ENCODE measurements at regions not wholly inside any gene's neighbourhood (a gene's known extent, or its start where the extent isn't known, plus 50 kb on each side); places are given as distances from the start of the nearest gene placed in this dataset.

- no peaks in the 10 kb centered on the region for H3K27me3 ChIP-seq (replicated peaks in 1 of 4; ENCODE audit: control insufficient read depth in 3 of 4, extremely low read depth in 1 of 4, insufficient read depth in 3 of 4, low read length in 3 of 4)
- H2AFZ ChIP-seq (ENCODE audit: low read length) = no peak overlapping the region
- no peak overlapping the region for H3K4me2 ChIP-seq (ENCODE audit: insufficient read depth in 1 of 2, low read depth in 2 of 2, low read length in 2 of 2)
- no peak overlapping the region for H2BK120ac ChIP-seq (replicated peaks; ENCODE audit: low read depth, low read length)
- no peaks in the 10 kb centered on the region for H4K20me1 ChIP-seq (replicated peaks in 1 of 2; ENCODE audit: control insufficient read depth in 1 of 2, insufficient read depth in 2 of 2, low read length in 2 of 2)
- no peak overlapping the region for H3K14ac ChIP-seq (ENCODE audit: insufficient read length)
- no peak overlapping the region for H2BK20ac ChIP-seq (ENCODE audit: low read length)
- no peak overlapping the region for H4K5ac ChIP-seq (ENCODE audit: insufficient read length, low read depth, low read length)
- no peak overlapping the region for H3K9ac ChIP-seq (replicated peaks in 1 of 4; ENCODE audit: extremely low read depth in 1 of 4, low read depth in 3 of 4, low read length in 3 of 4)
- H2AK5ac ChIP-seq (ENCODE audit: low read depth, low read length) = no peak overlapping the region
- no peaks in the 10 kb centered on the region for H3K9me3 ChIP-seq (ENCODE audit: insufficient read depth in 2 of 2, low read depth in 1 of 2, low read length in 1 of 2)
- no peak overlapping the region for H3K18ac ChIP-seq (ENCODE audit: extremely low read depth, low read length)
- H4K91ac ChIP-seq (replicated peaks; ENCODE audit: insufficient read length, low read length) = no peak overlapping the region
- POLR2A ChIA-PET (ENCODE audit: partially characterized antibody) = no interaction called here
- H3K27ac ChIP-seq (ENCODE audit: low read depth, low read length) = no peak overlapping the region
- FAIRE-seq = no peak
- H3K4me3 ChIP-seq (ENCODE audit: extremely low read depth in 1 of 4, insufficient read depth in 2 of 4, low read depth in 3 of 4, low read length in 4 of 4) = no peak overlapping the region
- H3K23ac ChIP-seq (ENCODE audit: insufficient read length) = no peak overlapping the region
- H3K4me1 ChIP-seq (replicated peaks in 1 of 4; ENCODE audit: control insufficient read depth in 3 of 4, insufficient read depth in 4 of 4, low read length in 3 of 4) = peaks cover 0 to 4% (median 1%) of the 10 kb centered on the region in 4 experiments; a peak in 2 of 7 replicates
- no peak overlapping the region for H3K4ac ChIP-seq (replicated peaks; ENCODE audit: insufficient read length, low read depth, low read length)
- CTCF ChIA-PET (ENCODE audit: partially characterized antibody) = interaction anchor here (1.6 kb wide), 1 partner anchor 17 kb away, joined by 5 read pairs; no protein-coding TSS in a partner anchor
- no peak overlapping the region; the same call in 1 of the 2 replicates for H2BK12ac ChIP-seq (ENCODE audit: low read depth, low read length)
- 93% methylated on average over 6 of the region's 6 CpGs; no CpG with 5 or more reads in 1 of the 2 experiments for WGBS, 2 experiments (ENCODE audit: extremely low coverage in 1 of 2, insufficient coverage in 1 of 2, insufficient read length in 1 of 2, insufficient replicate concordance in 2 of 2, low coverage in 1 of 2, low lambda C conversion rate in 2 of 2, missing lambda C conversion rate in 1 of 2)
- no peak overlapping the region for H2BK15ac ChIP-seq (ENCODE audit: low read length)
- H3K56ac ChIP-seq (replicated peaks; ENCODE audit: insufficient read length, low read depth, low read length) = no peak overlapping the region
- DNase-seq (ENCODE audit: low read depth in 1 of 2, low spot score in 2 of 2) = no peak
- no peaks in the 10 kb centered on the region for H3K23me2 ChIP-seq (ENCODE audit: low read depth, low read length)
- H3K79me2 ChIP-seq (ENCODE audit: control insufficient read depth in 1 of 2, insufficient read depth in 2 of 2, low read length in 2 of 2) = no peaks in the 10 kb centered on the region
- H3K79me1 ChIP-seq (ENCODE audit: low read depth, low read length) = no peaks in the 10 kb centered on the region
- no peak overlapping the region for H4K8ac ChIP-seq (ENCODE audit: extremely low read depth, insufficient read depth, low read length)
- H3K36me3 ChIP-seq (ENCODE audit: control insufficient read depth in 2 of 4, insufficient read depth in 4 of 4, low read length in 3 of 4) = no peaks in the 10 kb centered on the region
- no peak overlapping the region for H2BK5ac ChIP-seq (ENCODE audit: low read depth, low read length)
- TF ChIP-seq GABPA (IDR thresholded peaks at IDR 0.05; ENCODE audit: borderline replicate concordance, insufficient read depth, low read length) = no peak
- no peak for TF ChIP-seq CREB1 (IDR thresholded peaks at IDR 0.05)
- no peak for TF ChIP-seq KDM1A (IDR thresholded peaks at IDR 0.05; ENCODE audit: borderline replicate concordance, low read length)
- no peak for TF ChIP-seq SIN3A (conservative IDR thresholded peaks at IDR 0.05 in 1 of 2, IDR thresholded peaks at IDR 0.05 in 1 of 2; ENCODE audit: low read depth in 1 of 2, low read length in 2 of 2)
- TF ChIP-seq SIRT6 (IDR thresholded peaks at IDR 0.05; ENCODE audit: low read length) = no peak
- TF ChIP-seq SRF (IDR thresholded peaks at IDR 0.05; ENCODE audit: low read depth, low read length) = no peak
- TF ChIP-seq ASH2L (IDR thresholded peaks at IDR 0.05; ENCODE audit: low read length) = no peak
Measured at GRCh38 chr13:29906432-29907011, 56.1 kb upstream of the UBL3 start.
